Naive thymus-derived CD8-positive, alpha-beta T cell (primary cell): ENCODE measurements at regions not wholly inside any gene's neighbourhood (a gene's known extent, or its start where the extent isn't known, plus 50 kb on each side); places are given as distances from the start of the nearest gene placed in this dataset.
"Not testable (repeated sequence)": the region's sequence is repeated elsewhere in the genome, so short reads cannot be mapped to it uniquely, and the experiment has no call there.

Source experiments
- ATAC-seq, 2 donors: fragments of 150-1000 bp; cut with Tn5 transposase in 1 of 2; sonication (Bioruptor Pico), chemical (Tn5 transposase) in 1 of 2; 1 replicate in 1 of 2; 2 replicates in 1 of 2; pipeline ENCODE4 v1.10.0; 2021; ENCODE audit warnings: mild to moderate bottlenecking in 2 of 2, moderate library complexity in 2 of 2
- POLR2A ChIA-PET: fragments of 350-600 bp; sonication (Branson Sonifier 250); formaldehyde crosslinking; loops from one replicate; lab custom pipeline; 2021; ENCODE audit warnings: antibody characterized with exemption; lab: Charles Lee
- DNase-seq, 10 donors: peaks; one replicate each; pipeline versions ENCODE4 v3.0.0 to v3.0.0-alpha.2; 2020 to 2022
- H3K27ac Mint-ChIP-seq, 10 donors: one replicate each; pipeline ENCODE4 v1.8.0; 2020 to 2022; ENCODE audit warnings: mild to moderate bottlenecking in 10 of 10, mixed read lengths in 10 of 10, moderate library complexity in 4 of 10, inconsistent platforms in 1 of 10
- H3K27me3 Mint-ChIP-seq, 5 donors: one replicate each; pipeline ENCODE4 v1.8.0; 2021 to 2022; ENCODE audit warnings: mixed read lengths in 5 of 5
- H3K36me3 Mint-ChIP-seq, 3 donors: one replicate each; pipeline ENCODE4 v1.8.0; 2020 to 2022; ENCODE audit warnings: mixed read lengths in 3 of 3, mild to moderate bottlenecking in 2 of 3, inconsistent platforms in 1 of 3
- H3K4me1 Mint-ChIP-seq, 4 donors: one replicate each; pipeline ENCODE4 v1.8.0; 2021 to 2022; ENCODE audit warnings: mixed read lengths in 4 of 4
- H3K4me3 Mint-ChIP-seq, 10 donors: one replicate each; pipeline ENCODE4 v1.8.0; 2020 to 2022; ENCODE audit warnings: mild to moderate bottlenecking in 10 of 10, mixed read lengths in 10 of 10, moderate library complexity in 6 of 10, inconsistent platforms in 1 of 10
- H3K9me3 Mint-ChIP-seq, 9 donors: one replicate each; pipeline ENCODE4 v1.8.0; 2020 to 2022; ENCODE audit warnings: mixed read lengths in 9 of 9, mild to moderate bottlenecking in 3 of 9, inconsistent platforms in 1 of 9, moderate library complexity in 1 of 9

- POLR2A ChIA-PET, result no interaction called here
- no peak for DNase-seq
- Mint-ChIP-seq H3K36me3 (no peaks in the 10 kb centered on the region), H3K27me3 (peaks cover 6 to 53% (median 34%) of the 10 kb centered on the region in 5 donors), H3K4me1 (no peaks in the 10 kb centered on the region), H3K4me3 (no peak overlapping the region), H3K27ac (no peak overlapping the region), H3K9me3 (no peaks in the 10 kb centered on the region)
- ATAC-seq, result no peak
Observed at GRCh38 chr2:15817748-15818147, 122.6 kb upstream of the MYCN start.

GRCh38 chr2:15818318-15818753 is 122.0 kb upstream of the MYCN start:
- Mint-ChIP-seq H3K9me3 (no peaks in the 10 kb centered on the region), H3K36me3 (no peaks in the 10 kb centered on the region), H3K27ac (no peak overlapping the region), H3K27me3 (peaks cover 6 to 53% (median 34%) of the 10 kb centered on the region in 5 donors), H3K4me1 (no peaks in the 10 kb centered on the region), H3K4me3 (no peak overlapping the region)
- ATAC-seq (no peak), DNase-seq (no peak)
- POLR2A ChIA-PET, result no interaction called here

GRCh38 chr2:15818881-15819280 is 121.5 kb upstream of the MYCN start:
- DNase-seq, result no peak
- Mint-ChIP-seq H3K27ac (no peak overlapping the region), H3K4me3 (no peak overlapping the region), H3K27me3 (peaks cover 6 to 53% (median 33%) of the 10 kb centered on the region in 5 donors), H3K4me1 (no peaks in the 10 kb centered on the region), H3K9me3 (no peaks in the 10 kb centered on the region), H3K36me3 (no peaks in the 10 kb centered on the region)
- POLR2A ChIA-PET, result no interaction called here
- no peak for ATAC-seq

GRCh38 chr2:15819562-15820256 is 120.6 kb upstream of the MYCN start:
- Mint-ChIP-seq H3K27me3 (peaks cover 6 to 53% (median 30%) of the 10 kb centered on the region in 5 donors), H3K27ac (no peak overlapping the region), H3K36me3 (no peaks in the 10 kb centered on the region), H3K9me3 (no peaks in the 10 kb centered on the region), H3K4me3 (no peak overlapping the region), H3K4me1 (no peaks in the 10 kb centered on the region)
- ATAC-seq (no peak), DNase-seq (no peak)
- POLR2A ChIA-PET, result no interaction called here

GRCh38 chr2:15820257-15820566 is 120.1 kb upstream of the MYCN start:
- Mint-ChIP-seq H3K36me3 (no peaks in the 10 kb centered on the region), H3K4me3 (no peak overlapping the region), H3K9me3 (no peaks in the 10 kb centered on the region), H3K27me3 (peaks cover 6 to 48% (median 30%) of the 10 kb centered on the region in 5 donors), H3K27ac (no peak overlapping the region), H3K4me1 (no peaks in the 10 kb centered on the region)
- POLR2A ChIA-PET, result no interaction called here
- ATAC-seq (no peak), DNase-seq (no peak)

- no peaks in the 10 kb centered on the region for H3K36me3 Mint-ChIP-seq
- H3K4me3 Mint-ChIP-seq, result no peak overlapping the region
- H3K4me1 Mint-ChIP-seq, result no peaks in the 10 kb centered on the region
- no peak for DNase-seq
- no peak for ATAC-seq
- peaks cover 6 to 41% (median 26%) of the 10 kb centered on the region in 5 donors for H3K27me3 Mint-ChIP-seq
- H3K27ac Mint-ChIP-seq, result no peak overlapping the region
- no peaks in the 10 kb centered on the region for H3K9me3 Mint-ChIP-seq
- POLR2A ChIA-PET, result no interaction called here
Observed at GRCh38 chr2:15820927-15821326, 119.4 kb upstream of the MYCN start.

GRCh38 chr2:15822151-15823044 is 118.0 kb upstream of the MYCN start:
- Mint-ChIP-seq H3K27me3 (peaks cover 2 to 26% (median 13%) of the 10 kb centered on the region in 5 donors), H3K4me1 (no peaks in the 10 kb centered on the region), H3K4me3 (no peak overlapping the region), H3K9me3 (no peaks in the 10 kb centered on the region), H3K36me3 (no peaks in the 10 kb centered on the region), H3K27ac (no peak overlapping the region)
- DNase-seq (no peak), ATAC-seq (no peak)
- POLR2A ChIA-PET, result no interaction called here

GRCh38 chr2:15823459-15824396 is 116.6 kb upstream of the MYCN start:
- H3K4me1 Mint-ChIP-seq, result no peaks in the 10 kb centered on the region
- DNase-seq (no peak), ATAC-seq (no peak)
- no peak overlapping the region for H3K4me3 Mint-ChIP-seq
- H3K27me3 Mint-ChIP-seq, result peaks cover 0 to 13% (median 5%) of the 10 kb centered on the region in 5 donors
- no peaks in the 10 kb centered on the region for H3K9me3 Mint-ChIP-seq
- POLR2A ChIA-PET, result no interaction called here
- H3K36me3 Mint-ChIP-seq, result no peaks in the 10 kb centered on the region
- no peak overlapping the region for H3K27ac Mint-ChIP-seq

GRCh38 chr2:15824467-15824866 is 115.9 kb upstream of the MYCN start:
- H3K27me3 Mint-ChIP-seq, ATAC-seq, H3K9me3 Mint-ChIP-seq, H3K27ac Mint-ChIP-seq, H3K36me3 Mint-ChIP-seq, H3K4me1 Mint-ChIP-seq, H3K4me3 Mint-ChIP-seq, DNase-seq, POLR2A ChIA-PET: not testable (repeated sequence)

GRCh38 chr2:15825276-15825980 is 114.9 kb upstream of the MYCN start:
- ATAC-seq (no peak), DNase-seq (no peak)
- Mint-ChIP-seq H3K9me3 (peaks cover 0 to 2% (median 0%) of the 10 kb centered on the region in 9 donors), H3K27me3 (peaks cover 0 to 2% (median 0%) of the 10 kb centered on the region in 5 donors), H3K36me3 (no peaks in the 10 kb centered on the region), H3K4me1 (no peaks in the 10 kb centered on the region), H3K27ac (no peak overlapping the region), H3K4me3 (no peak overlapping the region)
- POLR2A ChIA-PET, result no interaction called here

GRCh38 chr2:15826273-15826717 is 114.1 kb upstream of the MYCN start:
- POLR2A ChIA-PET, result no interaction called here
- Mint-ChIP-seq H3K27ac (no peak overlapping the region), H3K4me3 (no peak overlapping the region), H3K27me3 (peaks cover 0 to 2% (median 0%) of the 10 kb centered on the region in 5 donors), H3K36me3 (no peaks in the 10 kb centered on the region), H3K9me3 (peaks cover 0 to 2% (median 0%) of the 10 kb centered on the region in 9 donors), H3K4me1 (no peaks in the 10 kb centered on the region)
- DNase-seq (no peak), ATAC-seq (no peak)

- peaks cover 0 to 2% (median 0%) of the 10 kb centered on the region in 9 donors for H3K9me3 Mint-ChIP-seq
Observed at GRCh38 chr2:15827001-15827400, 113.3 kb upstream of the MYCN start.

More at GRCh38 chr2:15827001-15827400, 113.3 kb upstream of the MYCN start:
- DNase-seq (no peak), ATAC-seq (no peak)
- Mint-ChIP-seq H3K4me3 (no peak overlapping the region), H3K4me1 (no peaks in the 10 kb centered on the region), H3K27me3 (peaks cover 0 to 2% (median 0%) of the 10 kb centered on the region in 5 donors), H3K27ac (no peak overlapping the region), H3K36me3 (no peaks in the 10 kb centered on the region)
- POLR2A ChIA-PET, result no interaction called here
